Testis (tissue), 2 donors: ENCODE measurements at regions not wholly inside any gene's neighbourhood (a gene's known extent, or its start where the extent isn't known, plus 50 kb on each side); places are given as distances from the start of the nearest gene placed in this dataset.

Experiments
- CTCF ChIP-seq, 3 experiments: fragments of 450-650 bp in 2 of 3; fragments of 200-600 bp in 1 of 3; sonication (generic) in 1 of 3; IDR thresholded peaks; one replicate each; pipeline ENCODE4 v1.5.1; 2016 to 2019; ENCODE audit warnings: antibody characterized with exemption in 3 of 3, mild to moderate bottlenecking in 2 of 3, moderate library complexity in 1 of 3
- POLR2A ChIP-seq: fragments of 450-650 bp; IDR thresholded peaks from one replicate; pipeline ENCODE4 v1.6.1; 2017; ENCODE audit warnings: antibody characterized with exemption, mild to moderate bottlenecking, moderate library complexity

DNA sequence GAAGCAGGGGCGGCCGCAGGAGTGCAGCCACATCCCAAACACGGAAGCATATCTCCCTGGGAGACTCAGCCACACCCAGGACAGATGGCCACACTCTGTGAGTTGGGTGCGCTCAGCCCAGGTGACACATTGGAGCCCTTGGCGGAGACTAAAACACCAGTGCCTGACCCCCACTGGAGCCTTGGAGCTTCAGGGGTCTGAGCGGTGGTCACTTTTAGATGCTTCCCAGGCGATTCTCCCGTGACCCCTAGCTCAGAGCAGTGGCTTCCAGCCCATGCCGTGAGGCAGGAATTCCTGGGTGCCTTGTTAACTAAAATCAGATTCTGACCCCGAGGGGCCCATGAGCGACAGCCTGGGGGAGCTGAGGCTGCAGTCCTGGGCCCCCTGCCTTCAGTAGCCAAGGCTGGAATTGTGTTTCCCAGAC is 54.5 kb downstream of the PLXNA1 start:
- TF ChIP-seq POLR2A (no peak), CTCF (IDR thresholded peaks at IDR 0.05) (no peak)
